ENCODE measurements at regions not wholly inside any gene's neighbourhood (a gene's known extent, or its start where the extent isn't known, plus 50 kb on each side); places are given as distances from the start of the nearest gene placed in this dataset.
A peak's percentile ranks its signal among the peaks of the same experiment; 100 is the strongest.
"Not testable (repeated sequence)": the region's sequence is repeated elsewhere in the genome, so short reads cannot be mapped to it uniquely, and the experiment has no call there.

DNA sequence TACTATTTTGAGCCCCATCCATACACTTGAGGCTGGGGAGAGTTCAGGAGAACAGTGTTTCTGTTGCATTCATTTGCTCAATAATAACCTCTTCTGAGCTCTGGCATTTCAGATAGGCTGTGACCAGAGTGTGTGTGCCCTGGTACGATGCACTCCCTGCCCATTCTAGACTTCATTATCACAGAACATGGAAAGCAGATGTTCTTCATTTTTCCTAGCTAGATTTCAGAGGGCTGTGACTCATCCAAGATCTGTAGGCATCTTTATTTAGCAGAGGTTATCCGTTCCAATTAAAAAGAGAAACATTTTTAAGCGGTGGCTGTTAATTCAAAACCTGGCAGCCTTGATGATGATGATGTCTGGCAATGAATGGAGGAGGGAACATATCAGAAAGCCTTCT lies 228.8 kb upstream of the EEF2KMT start:
- no peak for DNase-seq

DNA sequence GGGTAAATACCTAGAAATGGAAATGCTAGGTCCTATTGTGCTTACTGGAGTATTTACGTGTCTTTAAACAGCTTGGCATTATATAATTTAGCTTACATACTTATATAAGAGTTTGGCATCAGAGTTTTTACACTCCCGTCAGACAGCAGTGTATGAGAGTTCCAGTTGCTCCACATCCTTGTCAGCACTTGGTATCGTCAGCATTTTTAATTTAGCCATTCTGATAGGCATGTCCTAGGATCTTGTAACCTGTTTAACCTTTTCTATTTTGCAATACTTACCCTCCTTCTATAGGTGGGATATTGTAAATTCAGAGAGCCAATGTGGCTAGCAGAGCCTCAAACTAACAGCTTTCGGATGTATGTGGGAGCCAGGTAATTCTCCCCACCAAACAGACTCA lies 228.3 kb upstream of the EEF2KMT start:
- no peak for DNase-seq

DNA sequence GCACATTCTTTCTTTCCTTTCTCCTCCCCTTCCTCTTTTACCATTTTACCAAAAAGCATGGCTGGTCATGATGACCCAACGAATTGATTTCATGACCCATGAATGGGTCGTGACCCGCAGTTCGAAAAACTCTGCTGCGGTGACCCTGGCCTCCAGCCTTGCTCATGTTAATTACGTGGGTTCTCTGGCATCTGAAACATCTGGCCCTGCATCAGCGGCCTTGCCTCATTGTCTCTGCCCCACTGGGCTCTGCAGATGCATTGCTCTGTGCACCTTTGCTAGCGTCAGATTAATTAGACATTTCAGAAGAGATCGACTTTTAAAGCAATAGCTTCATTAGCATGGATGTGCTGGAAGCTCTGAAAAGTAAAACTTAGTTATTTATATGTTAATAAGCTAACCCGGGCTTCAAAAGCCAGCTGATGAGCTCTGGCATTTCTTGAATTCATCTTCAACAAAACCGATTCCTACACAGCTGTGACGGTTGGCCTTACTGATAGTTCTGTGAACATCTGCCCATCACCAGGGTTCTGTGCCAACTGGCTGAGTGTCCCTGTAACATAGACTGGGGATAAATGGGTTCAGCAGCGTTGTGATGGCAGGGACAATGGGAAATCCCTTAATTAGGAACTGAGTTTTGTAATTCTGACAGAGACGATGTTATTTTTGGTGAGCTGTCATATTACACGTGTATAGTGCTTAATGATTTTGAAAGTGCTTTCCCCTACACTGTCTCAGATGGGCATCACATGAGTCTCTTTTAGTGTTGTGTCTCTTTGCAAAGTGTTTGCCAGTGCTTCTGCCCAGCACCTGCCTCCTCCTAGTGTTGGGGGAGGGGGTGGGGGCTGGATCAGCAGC lies 225.9 kb upstream of the EEF2KMT start:
- DNase-seq: no peak

DNA sequence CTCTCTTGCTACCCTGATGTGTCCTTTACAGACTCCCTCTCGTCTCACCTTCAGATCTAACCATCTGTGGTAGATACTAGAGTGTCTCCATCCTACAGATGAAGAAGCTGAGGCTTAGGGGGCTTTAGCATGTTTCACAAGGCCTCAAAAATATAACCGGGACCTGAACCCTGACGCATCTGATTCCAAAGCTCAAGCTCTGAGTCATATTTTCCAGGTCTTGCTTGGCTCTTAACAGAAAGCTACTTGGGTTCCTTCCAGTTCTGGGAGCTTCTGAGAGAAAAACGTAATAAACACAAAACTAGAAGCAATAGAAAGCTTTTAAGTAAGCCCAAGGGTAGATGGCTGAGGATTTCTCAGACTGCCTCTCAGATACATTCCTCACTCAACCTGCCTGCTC lies 224.3 kb upstream of the EEF2KMT start:
- DNase-seq: no peak

DNA sequence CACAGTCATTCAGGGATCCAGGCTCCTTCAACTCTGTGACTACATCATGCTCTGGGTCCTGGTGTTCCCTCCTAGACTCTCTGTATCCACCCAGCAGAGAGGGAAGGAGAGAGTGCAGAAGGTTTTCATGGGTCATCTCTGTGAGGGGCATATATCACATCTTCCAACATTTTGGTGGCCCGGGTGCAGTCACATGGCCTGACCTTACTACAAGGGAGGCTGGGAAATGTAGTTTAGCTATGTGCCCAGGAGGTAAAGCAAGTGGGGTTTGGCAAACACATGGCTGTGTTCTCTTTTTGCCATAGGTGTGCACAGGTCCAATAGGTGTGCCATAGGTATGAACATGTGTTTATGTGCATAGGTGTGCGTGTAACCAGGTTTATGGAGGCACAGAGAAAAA lies 222.2 kb upstream of the EEF2KMT start:
- no peak for DNase-seq

DNA sequence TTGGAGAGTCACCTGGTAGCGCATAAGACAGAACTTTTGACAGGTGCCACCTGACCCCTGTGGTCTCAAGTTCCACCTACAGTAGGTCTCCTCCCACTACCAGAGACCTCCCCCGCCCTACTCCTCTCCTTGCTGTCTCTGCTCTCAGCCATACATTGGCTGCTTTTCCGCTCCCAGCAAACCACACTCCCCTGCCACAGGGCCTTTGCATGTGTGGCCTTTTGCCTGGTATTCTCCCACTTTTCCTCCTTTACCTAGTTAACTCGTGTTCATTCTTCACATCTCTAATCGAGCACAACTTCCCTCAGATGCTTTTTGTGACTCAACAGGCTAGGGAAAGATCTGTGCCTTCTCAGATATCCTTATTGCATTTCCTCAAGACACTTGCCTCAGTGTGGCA lies 218.3 kb upstream of the EEF2KMT start:
- DNase-seq: no peak

DNA sequence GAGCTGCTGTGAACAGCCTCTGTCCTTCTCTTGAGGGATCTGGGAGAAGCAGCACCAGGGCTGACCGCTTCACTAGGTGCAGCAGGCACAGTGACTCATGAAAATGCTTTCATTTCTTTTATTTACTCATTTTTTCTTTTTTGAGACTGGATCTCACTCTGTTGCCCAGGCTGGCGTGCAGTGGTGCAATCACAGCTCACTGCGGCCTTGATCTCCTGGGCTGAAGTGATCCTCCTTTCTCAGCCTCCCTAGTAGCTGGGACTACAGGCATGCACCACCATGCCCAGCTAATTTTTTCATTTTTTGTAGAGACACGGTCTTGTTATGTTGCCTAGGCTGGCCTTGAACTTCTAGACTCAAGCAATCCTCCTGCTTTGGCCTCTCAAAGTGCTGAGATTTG lies 216.8 kb upstream of the EEF2KMT start:
- no peak for DNase-seq

DNA sequence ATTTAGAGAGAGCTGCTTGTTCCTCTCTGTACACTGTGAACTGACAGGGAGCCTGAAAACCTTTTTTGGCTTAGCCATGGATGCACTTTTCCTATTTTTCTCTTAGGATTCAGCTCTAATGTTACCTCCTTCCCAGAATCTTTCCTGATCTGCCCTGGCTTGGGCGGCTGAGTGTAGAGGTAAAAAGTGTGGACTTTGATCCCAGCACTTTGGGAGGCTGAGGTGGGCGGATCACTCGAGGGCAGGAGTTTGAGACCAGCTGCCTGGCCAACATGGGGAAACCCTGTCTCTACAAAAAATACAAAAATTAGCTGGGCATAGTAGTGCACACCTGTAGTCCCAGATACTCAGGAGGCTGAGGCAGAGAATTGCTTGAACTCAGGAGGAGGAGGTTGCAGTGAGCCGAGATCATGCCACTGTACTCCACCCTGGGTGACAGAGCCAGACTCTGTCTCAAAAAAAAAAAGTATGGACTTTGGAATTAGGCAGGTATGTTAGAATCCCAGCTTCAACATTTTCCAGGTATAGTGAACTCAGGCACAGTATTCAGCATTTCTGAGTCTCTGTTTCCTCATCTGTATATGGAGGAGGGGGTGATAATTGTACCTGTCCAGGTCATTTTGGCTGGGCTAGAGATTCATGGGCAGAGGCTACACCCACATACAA lies 212.5 kb upstream of the EEF2KMT start:
- no peak for DNase-seq

DNA sequence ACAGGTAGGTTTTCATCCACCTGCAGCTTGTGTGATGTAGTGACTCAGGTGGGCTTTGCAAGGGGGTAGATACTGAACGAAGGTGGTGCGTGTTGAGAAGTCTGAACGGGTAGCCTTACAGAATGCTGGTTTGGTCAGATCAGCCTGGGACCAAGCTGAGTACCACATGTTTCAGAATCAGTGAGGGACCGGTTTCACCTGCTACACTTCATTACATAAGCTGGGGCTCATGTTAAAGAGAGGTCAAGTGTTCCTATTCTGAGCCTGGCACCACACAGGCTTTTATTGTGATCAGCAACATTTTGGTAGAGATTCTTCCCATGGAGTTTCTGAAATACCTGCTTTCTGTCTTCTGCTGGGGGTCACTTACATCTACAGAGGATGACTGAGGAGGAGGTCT lies 207.4 kb upstream of the EEF2KMT start:
- no peak for DNase-seq

DNA sequence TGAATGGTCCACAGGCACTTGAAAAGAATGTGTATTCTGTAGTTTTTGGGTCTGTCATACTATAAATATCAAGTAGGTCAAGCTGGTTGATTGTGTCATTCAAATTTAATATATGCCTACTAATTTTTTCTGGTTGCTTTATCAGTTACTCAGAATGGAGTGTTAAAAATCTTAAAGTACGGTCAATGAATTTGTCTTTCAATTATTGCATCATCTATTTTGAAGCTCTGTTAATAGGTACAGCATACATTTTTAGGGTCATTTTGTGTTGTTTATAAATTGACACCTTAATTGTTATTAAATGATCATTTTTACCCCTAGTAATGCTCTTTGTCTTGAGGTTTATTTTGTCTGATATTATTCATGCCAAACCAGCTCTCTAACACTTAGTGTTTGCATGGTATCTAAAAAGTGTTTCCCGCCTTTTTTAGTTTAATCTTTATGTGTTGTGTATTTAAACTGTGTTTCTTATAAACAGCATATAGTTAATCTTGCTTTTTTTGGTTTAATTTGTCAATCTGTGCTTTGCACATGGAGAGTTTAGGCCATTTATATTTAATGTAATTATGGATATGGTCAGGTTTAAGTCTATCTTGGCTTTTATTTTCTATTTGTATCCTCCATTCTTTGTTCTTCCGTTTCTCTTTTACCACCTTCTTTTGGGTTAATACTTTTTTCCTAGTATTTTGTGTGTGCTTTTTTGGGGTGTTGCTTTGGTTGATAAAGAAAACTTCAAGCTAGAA lies 204.9 kb upstream of the EEF2KMT start:
- no peak for DNase-seq

DNA sequence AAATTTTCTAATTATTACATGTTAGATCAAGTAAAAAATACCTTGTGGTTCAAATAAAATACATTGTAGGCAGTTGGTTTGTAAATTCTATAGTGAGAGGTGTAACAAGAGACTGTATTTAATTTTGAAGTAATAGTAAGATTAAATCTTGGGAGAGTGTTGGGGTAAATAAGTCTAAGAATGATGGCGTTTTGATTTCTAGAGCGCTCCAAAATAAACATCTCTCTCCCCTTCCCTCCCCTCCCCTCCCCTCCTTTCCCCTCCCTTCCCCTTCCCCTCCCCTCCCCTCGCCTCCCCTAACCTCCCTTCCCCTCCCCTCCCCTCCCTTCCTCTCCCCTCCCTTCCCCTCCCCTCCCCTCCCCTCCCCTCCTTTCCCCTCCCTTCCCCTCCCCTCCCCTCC lies 200.6 kb upstream of the EEF2KMT start:
- no peak for DNase-seq

DNA sequence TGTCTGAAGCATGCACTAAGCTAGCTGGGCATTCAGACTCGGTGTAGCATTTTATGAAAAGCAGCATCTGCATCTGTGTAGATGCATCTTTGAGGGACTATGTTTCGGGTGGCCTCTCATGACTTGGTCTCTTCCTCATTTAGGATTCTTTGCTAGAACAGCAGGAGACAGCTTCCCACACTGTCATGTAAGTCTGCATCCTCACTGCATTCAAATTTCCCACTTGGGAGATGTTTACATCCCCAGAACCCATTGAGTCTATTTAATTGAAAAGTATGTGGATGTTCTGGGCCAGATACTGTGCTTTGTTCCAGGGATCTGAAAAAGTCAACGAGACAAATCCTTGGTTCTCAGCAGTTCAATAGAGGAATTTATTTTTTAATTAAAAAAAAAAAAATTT lies 198.6 kb upstream of the EEF2KMT start:
- DNase-seq: no peak

DNA sequence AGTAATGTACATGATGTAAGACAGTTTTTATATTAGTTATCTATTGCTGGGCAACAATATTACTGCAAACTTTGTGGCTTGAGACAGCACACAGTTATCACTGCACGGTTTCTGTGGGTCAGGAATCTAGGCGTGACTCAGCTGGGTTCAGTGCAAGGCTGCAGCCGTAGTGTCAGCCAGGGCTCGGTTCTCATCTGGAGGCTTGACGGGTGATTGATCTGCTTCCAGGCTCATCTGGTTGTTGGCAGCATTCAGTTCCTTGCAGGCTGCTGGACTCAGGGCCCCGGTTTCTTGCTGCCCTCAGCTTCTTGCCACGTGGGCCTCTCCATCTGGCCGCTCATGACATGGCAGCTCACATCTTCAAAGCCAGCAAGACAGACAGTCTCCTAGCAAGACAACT lies 197.7 kb upstream of the EEF2KMT start:
- DNase-seq: not testable (repeated sequence)

DNA sequence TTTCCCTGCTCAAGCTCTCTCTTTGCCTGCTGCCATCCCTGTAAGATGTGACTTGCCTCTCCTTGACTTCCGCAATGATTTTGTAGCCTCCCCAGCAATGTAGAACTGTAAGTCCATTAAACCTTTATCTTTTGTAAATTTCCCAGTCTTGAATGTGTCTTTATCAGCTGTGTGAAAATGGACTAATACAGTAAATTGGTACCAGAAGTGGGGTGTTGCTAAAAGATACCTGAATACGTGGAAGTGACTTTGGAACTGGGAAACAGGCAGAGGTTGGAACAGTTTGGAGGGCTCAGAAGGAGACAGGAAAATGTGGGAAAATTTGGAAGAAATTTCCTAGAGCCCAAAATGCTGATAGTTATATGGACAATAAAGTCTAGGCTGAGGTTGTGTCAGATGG lies 184.6 kb upstream of the EEF2KMT start:
- DNase-seq: not testable (repeated sequence)

DNA sequence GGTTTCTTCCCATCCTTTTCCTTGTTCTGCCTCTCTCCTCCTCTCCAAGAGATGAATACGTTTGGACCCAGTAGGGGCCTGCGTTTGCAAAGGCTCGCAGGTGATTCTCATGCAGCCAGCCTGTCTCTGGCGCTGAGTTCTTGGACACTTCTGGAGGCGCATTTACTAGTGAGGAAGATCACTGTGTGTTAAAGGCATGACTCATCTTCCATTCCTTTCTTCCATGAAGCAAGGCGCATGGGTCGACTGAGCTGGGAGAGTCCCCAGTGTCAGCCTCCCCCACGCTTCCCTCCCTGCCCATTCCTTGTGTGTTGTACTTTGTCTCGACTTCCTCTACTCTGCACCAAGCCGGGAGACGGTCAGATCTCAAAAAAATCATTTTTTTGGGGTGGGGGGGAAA lies 159.9 kb upstream of the EEF2KMT start:
- DNase-seq: no peak

DNA sequence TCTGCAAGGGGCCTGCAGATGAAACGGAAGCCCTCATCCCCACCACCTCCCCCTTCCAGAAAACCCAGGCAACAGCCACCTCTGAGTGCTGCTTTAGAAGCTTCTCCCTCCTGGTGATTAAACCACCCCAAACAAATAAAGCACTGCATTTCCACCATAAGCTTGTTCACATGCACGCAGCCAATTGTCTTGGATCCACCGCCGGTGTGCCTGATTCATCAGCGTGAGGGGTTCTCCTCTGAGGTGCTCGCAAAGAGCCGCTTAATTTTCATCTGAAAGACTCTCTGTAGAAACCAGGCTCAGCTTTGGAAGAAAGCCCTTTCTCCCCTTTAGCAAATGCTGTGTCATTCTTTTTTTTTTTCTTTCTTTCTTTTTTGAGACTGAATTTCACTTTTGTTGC lies 155.2 kb upstream of the EEF2KMT start:
- no peak for DNase-seq

DNA sequence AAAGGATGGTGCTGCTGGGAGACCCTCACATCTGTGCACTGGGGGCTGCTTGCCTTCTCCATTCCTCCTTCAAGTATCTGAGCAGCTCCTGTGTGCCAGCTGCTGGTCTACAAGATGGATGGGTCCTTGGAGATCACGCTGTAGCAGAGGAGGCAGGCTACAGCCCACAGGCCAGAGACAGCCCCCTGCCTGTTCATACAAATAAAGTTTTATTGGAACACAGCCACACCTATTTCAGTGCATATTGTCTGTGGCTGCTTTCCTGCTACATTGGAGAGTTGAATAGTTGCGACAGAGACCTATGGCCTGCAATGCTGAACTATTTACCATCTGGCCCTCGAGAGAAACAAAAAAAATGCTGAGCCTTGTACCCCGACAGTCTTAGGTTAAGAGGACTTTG lies 149.8 kb upstream of the EEF2KMT start:
- DNase-seq: not testable (repeated sequence)

DNA sequence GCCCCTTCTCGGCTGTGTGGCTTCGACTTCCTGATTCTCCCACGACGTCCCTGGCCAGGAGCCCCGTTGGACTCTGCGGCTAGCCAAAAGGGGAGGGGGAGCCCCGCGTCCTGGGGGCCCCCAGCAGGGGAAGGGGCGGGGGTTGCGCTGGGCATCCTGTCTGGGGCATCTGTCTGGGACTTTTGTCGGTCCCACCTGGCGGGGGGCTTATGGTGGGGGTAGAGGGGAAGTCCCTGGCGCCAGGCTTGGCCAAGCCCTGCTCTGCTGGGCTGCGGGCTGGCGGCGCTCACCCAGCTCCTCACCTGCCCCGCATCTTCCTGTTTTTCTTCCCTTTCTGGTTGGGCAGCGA lies 142.7 kb upstream of the EEF2KMT start:
- not testable (repeated sequence) for DNase-seq

DNA sequence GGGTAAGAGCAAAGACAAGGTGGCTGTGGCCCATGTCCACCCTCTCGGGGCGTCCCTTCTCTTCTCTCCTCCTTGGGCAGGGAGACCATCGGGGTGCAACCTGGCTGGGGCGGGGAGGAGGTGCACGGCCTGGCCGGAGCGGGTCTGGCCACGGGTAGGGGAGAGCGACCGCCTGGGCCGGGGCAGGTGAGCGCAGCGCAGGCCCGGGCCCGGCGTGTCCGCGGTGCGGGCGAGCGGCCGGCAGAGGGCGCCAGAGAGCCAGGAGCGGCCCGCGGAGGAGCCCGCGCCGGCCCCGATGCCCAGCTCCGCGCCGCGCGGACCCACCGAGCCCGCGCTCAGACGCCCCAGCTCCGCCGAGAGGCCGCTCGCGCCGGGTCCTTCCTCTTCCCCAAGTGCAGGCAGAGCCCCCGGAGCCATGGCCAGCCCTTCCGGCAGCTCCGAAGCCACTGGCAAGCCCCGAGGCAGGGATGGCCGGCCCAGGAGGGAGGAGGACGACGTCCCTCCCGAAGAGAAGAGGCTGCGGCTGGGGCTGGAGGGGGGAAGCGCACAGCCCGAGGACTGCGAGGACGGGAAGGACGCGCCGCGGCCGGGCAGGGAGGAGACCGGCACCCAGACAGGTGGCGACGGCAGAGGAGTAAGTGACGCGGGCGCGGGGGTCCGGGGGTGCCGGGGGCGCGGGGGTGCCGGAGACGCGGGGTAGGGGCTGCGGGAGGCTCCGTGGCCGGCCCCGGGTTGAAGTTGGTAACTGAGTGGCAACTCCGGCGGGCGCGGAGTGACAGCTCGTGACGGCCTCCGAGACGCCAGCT lies 142.1 kb upstream of the EEF2KMT start:
- DNase-seq: peak in 1 of 2 donors; percentile 19

DNA sequence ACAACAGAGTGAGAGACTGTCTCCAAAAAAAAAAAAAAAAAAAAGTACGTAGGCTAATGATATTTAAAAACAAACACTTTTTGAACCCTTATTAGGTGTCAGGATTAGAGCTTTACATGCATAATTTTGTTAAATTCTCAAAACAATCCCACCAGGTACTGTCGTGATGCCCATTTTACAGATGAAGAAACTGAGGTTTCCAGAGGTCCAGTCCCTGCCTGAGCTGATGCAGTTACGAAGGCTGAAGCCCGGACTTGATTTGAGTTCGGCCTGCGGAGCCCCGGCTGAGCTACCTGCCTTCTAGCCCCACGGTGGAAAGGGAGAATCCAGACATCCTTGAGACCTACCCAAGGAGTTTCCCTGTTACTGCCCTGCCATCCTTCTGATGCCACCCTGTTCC lies 137.5 kb upstream of the EEF2KMT start:
- no peak for DNase-seq

DNA sequence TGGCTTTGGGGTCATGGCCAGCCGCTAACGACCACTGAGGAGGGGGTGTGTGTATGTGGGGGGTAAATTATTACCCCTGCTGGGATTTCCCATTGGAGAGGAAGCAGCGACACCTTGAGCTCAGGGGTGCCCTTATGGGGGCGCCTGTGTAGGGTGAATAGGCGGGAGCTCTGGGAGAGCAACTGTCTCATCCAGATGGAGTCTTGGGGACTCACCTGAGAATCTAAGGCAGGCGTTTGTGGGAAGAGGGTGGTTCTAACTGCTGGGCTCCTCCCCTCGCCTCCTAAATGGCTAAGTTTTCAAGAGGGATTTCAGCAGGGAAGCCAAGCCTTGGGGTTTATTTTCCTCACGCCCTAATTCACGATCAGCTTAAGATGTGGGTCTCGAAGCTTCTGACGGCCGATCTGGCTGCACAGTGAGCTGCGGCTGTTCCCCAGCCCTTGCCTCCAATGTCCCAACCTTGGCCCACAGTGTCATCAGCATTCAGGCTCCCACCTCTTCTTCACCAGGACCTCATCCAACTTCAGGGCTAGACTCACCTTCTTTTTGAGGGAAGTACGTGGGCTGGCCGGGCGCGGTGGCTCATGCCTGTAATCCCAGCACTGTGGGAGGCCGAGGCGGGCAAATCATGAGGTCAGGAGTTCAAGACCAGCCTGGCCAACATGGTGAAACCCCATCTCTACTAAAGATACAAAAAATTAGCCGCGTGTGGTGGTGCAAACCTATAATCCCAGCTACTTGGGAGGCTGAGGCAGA lies 136.9 kb upstream of the EEF2KMT start:
- no peak for DNase-seq

DNA sequence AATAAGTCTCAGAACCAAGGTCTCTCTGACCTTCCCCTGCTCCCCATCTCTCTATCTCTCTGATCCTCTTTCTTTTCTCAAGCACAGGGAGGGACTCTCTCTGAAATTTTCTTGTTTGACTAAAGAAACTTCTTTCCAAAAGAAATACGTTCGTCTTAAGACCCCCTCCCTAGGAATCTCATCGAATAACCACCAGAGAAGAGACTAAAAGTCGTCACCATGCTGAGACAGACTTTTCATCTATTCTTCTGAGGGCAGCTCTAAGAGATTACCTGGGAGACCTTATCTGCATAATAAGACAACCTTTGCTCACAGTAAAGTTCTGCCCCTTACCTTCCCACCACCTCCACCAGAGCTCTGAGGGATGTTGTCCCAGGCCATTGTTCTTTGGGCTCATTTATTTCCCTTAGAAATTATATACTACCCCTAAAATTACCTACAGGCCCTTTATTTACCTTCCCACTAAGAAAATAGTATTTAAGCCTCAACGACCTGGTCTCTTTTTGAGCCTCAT lies 133.7 kb upstream of the EEF2KMT start:
- no peak for DNase-seq

All from inflammatory macrophage (primary cell).